PC-9 (cell line): ENCODE measurements at regions not wholly inside any gene's neighbourhood (a gene's known extent, or its start where the extent isn't known, plus 50 kb on each side); places are given as distances from the start of the nearest gene placed in this dataset.

Source experiments
- BruUV-seq: library from RNA; stranded (reverse); fragments of 400-500 nt; replicated peaks from 2 replicates; lab custom pipeline; 2021; lab: Mats Ljungman, UMichigan
- CTCF ChIA-PET: fragments of 300-600 bp; sonication (Branson Sonifier 250); formaldehyde crosslinking; loops from one replicate; lab custom pipeline; 2022; ENCODE audit warnings: antibody characterized with exemption; lab: Charles Lee
- POLR2A ChIA-PET: fragments of 300-600 bp; sonication (Branson Sonifier 250); formaldehyde crosslinking; loops from one replicate; lab custom pipeline; 2022; ENCODE audit warnings: antibody characterized with exemption; ENCODE audit not compliant: unreplicated experiment; lab: Charles Lee
- DNase-seq, 2 experiments: peaks; one replicate each; pipeline versions ENCODE4 v3.0.0 to v3.0.0-alpha.2; 2015 to 2022; ENCODE audit warnings: mixed read lengths in 1 of 2
- H2AFZ ChIP-seq: fragments of 200-600 bp; sonication (generic); 2 replicates; pipeline ENCODE4 v1.8.1; 2017; ENCODE audit warnings: antibody characterized with exemption
- H3F3A ChIP-seq: fragments of 200-600 bp; sonication (generic); 2 replicates; pipeline ENCODE4 v1.8.1; 2017; ENCODE audit warnings: antibody characterized with exemption, mild to moderate bottlenecking, low read depth; ENCODE audit not compliant: insufficient read depth
- H3K27ac ChIP-seq: fragments of 200-600 bp; sonication (generic); 2 replicates; pipeline ENCODE4 v1.6.1; 2016; ENCODE audit warnings: mixed run types
- H3K27me3 ChIP-seq: fragments of 200-600 bp; sonication (generic); 2 replicates; pipeline ENCODE4 v1.6.1; 2016; ENCODE audit warnings: low read depth, mixed run types; ENCODE audit not compliant: insufficient read depth
- H3K36me3 ChIP-seq: fragments of 200-600 bp; sonication (generic); 2 replicates; pipeline ENCODE4 v1.6.1; 2016; ENCODE audit warnings: low read depth, mixed run types
- H3K4me1 ChIP-seq: fragments of 200-600 bp; sonication (generic); replicated peaks from 2 replicates; pipeline ENCODE4 v1.6.1; 2016; ENCODE audit warnings: mixed run types; ENCODE audit not compliant: insufficient read depth
- H3K4me2 ChIP-seq: fragments of 200-600 bp; sonication (generic); 2 replicates; pipeline ENCODE4 v1.6.1; 2017; ENCODE audit warnings: mixed run types
- H3K4me3 ChIP-seq: fragments of 200-600 bp; sonication (generic); 2 replicates; pipeline ENCODE4 v1.6.1; 2016; ENCODE audit warnings: mixed run types
- H3K79me2 ChIP-seq: fragments of 200-600 bp; sonication (generic); 2 replicates; pipeline ENCODE4 v1.6.1; 2017; ENCODE audit warnings: low read depth, mixed run types
- H3K9me2 ChIP-seq: fragments of 200-600 bp; sonication (generic); 2 replicates; pipeline ENCODE4 v1.8.1; 2017; ENCODE audit warnings: mild to moderate bottlenecking; ENCODE audit not compliant: insufficient read depth
- H3K9me3 ChIP-seq: fragments of 200-600 bp; sonication (generic); 2 replicates; pipeline ENCODE4 v1.8.1; 2016; ENCODE audit warnings: low read depth; ENCODE audit not compliant: insufficient read depth
- H4K20me1 ChIP-seq: fragments of 200-600 bp; sonication (generic); 2 replicates; pipeline ENCODE4 v1.8.1; 2017; ENCODE audit not compliant: insufficient read depth
- CTCF ChIP-seq: fragments of 200-600 bp; sonication (generic); conservative IDR thresholded peaks from 2 replicates; pipeline ENCODE4 v1.6.1; 2017; ENCODE audit warnings: mixed run types, antibody characterized with exemption, mild to moderate bottlenecking, moderate library complexity
- EZH2 ChIP-seq: fragments of 200-600 bp; sonication (generic); IDR thresholded peaks from 2 replicates; pipeline ENCODE4 v1.8.0; 2017; ENCODE audit warnings: antibody characterized with exemption, low read depth
- intact Hi-C: fragments of 100-400 bp; cut with micrococcal nuclease; formaldehyde crosslinking; loops from one replicate; pipeline ENCODE4 v1.10.0; 2022; ENCODE audit not compliant: unreplicated experiment

GRCh38 chr5:135246605-135246922 is 152.5 kb downstream of the MACROH2A1 start:
- no TSS peak for BruUV-seq
- H3K4me3 ChIP-seq = peak overlapping the region; percentile 47; the same call in 1 of the 2 replicates
- peaks cover 36% of the 10 kb centered on the region for H3F3A ChIP-seq
- no peaks in the 10 kb centered on the region for H3K9me3 ChIP-seq
- ChIA-PET CTCF (no interaction called here), POLR2A (no interaction called here)
- DNase-seq = no peak
- no peaks in the 10 kb centered on the region for H4K20me1 ChIP-seq
- TF ChIP-seq CTCF (no peak), EZH2 (no peak)
- peak overlapping the region; percentile 88 for H3K27ac ChIP-seq
- no peaks in the 10 kb centered on the region for H3K79me2 ChIP-seq
- H3K36me3 ChIP-seq = no peaks in the 10 kb centered on the region
- intact Hi-C loops = loop anchor here (5.0 kb wide), 1 partner anchor 56 kb away; no protein-coding TSS in a partner anchor
- no peaks in the 10 kb centered on the region for H3K27me3 ChIP-seq
- H3K9me2 ChIP-seq = 0 out of 2 replicates have a peak, but pooled peaks cover 3% of the 10 kb centered on the region
- peak overlapping the region; percentile 75 for H3K4me2 ChIP-seq
- H3K4me1 ChIP-seq = peaks cover 37% of the 10 kb centered on the region
- H2AFZ ChIP-seq = peak overlapping the region; percentile 70; the same call in 1 of the 2 replicates

- Histone ChIP-seq H3K27ac (peak overlapping the region; percentile 88), H3K36me3 (no peaks in the 10 kb centered on the region), H3K27me3 (no peaks in the 10 kb centered on the region), H4K20me1 (no peaks in the 10 kb centered on the region), H3F3A (peaks cover 36% of the 10 kb centered on the region), H3K9me2 (0 out of 2 replicates have a peak, but pooled peaks cover 3% of the 10 kb centered on the region), H3K9me3 (no peaks in the 10 kb centered on the region), H3K4me3 (no peak overlapping the region), H3K4me1 (peaks cover 37% of the 10 kb centered on the region), H3K4me2 (peak overlapping the region; percentile 75), H3K79me2 (no peaks in the 10 kb centered on the region), H2AFZ (0 out of 2 replicates have a peak overlapping the region, but pooled peaks have one; percentile 70)
- TF ChIP-seq EZH2 (no peak), CTCF (no peak)
- ChIA-PET POLR2A (no interaction called here), CTCF (no interaction called here)
- DNase-seq = peak; percentile 55 to 78
- intact Hi-C loops = loop anchor here (5.0 kb wide), 1 partner anchor 56 kb away; no protein-coding TSS in a partner anchor
- BruUV-seq = no TSS peak
Observed at GRCh38 chr5:135245521-135246499, 153.2 kb downstream of the MACROH2A1 start.

GRCh38 chr5:135244620-135245021 is 154.4 kb downstream of the MACROH2A1 start:
- Histone ChIP-seq H3K27ac (no peak overlapping the region), H3K36me3 (no peaks in the 10 kb centered on the region), H3K9me2 (0 out of 2 replicates have a peak, but pooled peaks cover 3% of the 10 kb centered on the region), H4K20me1 (no peaks in the 10 kb centered on the region), H3K79me2 (no peaks in the 10 kb centered on the region), H3K27me3 (no peaks in the 10 kb centered on the region), H3K4me1 (peaks cover 37% of the 10 kb centered on the region), H3F3A (peaks cover 35% of the 10 kb centered on the region), H3K9me3 (no peaks in the 10 kb centered on the region), H3K4me3 (no peak overlapping the region), H2AFZ (no peak overlapping the region), H3K4me2 (no peak overlapping the region)
- no peak for TF ChIP-seq CTCF
- TF ChIP-seq EZH2 = no peak
- BruUV-seq = no TSS peak
- no peak for DNase-seq
- ChIA-PET CTCF (no interaction called here), POLR2A (no interaction called here)
- intact Hi-C loops = loop anchor here (5.0 kb wide), 1 partner anchor 58 kb away; no protein-coding TSS in a partner anchor
